Prostate gland (tissue), 2 donors: ENCODE measurements at regions not wholly inside any gene's neighbourhood (a gene's known extent, or its start where the extent isn't known, plus 50 kb on each side); places are given as distances from the start of the nearest gene placed in this dataset.

ENCODE experiments used
- DNase-seq: peaks from one replicate; pipeline ENCODE4 v3.0.0-alpha.2; 2019; ENCODE audit warnings: low spot score
- H3K27ac ChIP-seq, 2 donors: fragments of 200-600 bp; sonication (generic); 2 replicates each; pipeline ENCODE4 v1.5.1; 2017 to 2019
- H3K27me3 ChIP-seq: fragments of 200-600 bp; sonication (generic); replicated peaks from 2 replicates; pipeline ENCODE4 v1.5.1; 2019; ENCODE audit not compliant: insufficient read depth
- H3K36me3 ChIP-seq, 2 donors: fragments of 200-600 bp; sonication (generic); 1 replicate in 1 of 2; 2 replicates in 1 of 2; pipeline versions ENCODE4 v1.5.1 to v1.8.1; 2017 to 2019
- H3K4me1 ChIP-seq: fragments of 200-600 bp; sonication (generic); replicated peaks from 2 replicates; pipeline ENCODE4 v1.5.1; 2019
- H3K4me3 ChIP-seq, 2 donors: fragments of 200-600 bp; sonication (generic); 2 replicates each; pipeline ENCODE4 v1.5.1; 2017 to 2019
- H3K9me3 ChIP-seq: fragments of 200-600 bp; sonication (generic); 2 replicates; pipeline ENCODE4 v1.5.1; 2017
- POLR2A ChIP-seq: fragments of 450-650 bp; IDR thresholded peaks from one replicate; pipeline ENCODE4 v1.6.1; 2016; ENCODE audit warnings: antibody characterized with exemption, mild to moderate bottlenecking
- POLR2AphosphoS5 ChIP-seq: sonication (generic); formaldehyde crosslinking; IDR thresholded peaks from one replicate; pipeline ENCODE4 v1.6.1; 2017; ENCODE audit warnings: antibody characterized with exemption
- WGBS: methylation state at CpG from one replicate; pipeline ENCODE4 v1.1.5; 2018; 5-methylcytosine and 5-hydroxymethylcytosine counted together
- intact Hi-C: fragments of 100-400 bp; cut with DNase I; formaldehyde crosslinking; loops from one replicate; pipeline ENCODE4 v1.14.2; 2022
- TF ChIP-seq, protein P1 (sequence below), 4 experiments: fragments of 200-600 bp in 2 of 4; fragments of 450-650 bp in 2 of 4; sonication (generic) in 2 of 4; IDR thresholded peaks; 1 replicate in 3 of 4; 2 replicates in 1 of 4; pipeline ENCODE4 v1.5.1; 2016 to 2019; ENCODE audit warnings: antibody characterized with exemption in 4 of 4, mild to moderate bottlenecking in 2 of 4, moderate library complexity in 2 of 4

GRCh38 chr22:48047722-48048500, 1285.5 kb downstream of the TBC1D22A start:
- Histone ChIP-seq H3K27ac (no peak overlapping the region), H3K36me3 (no peaks in the 10 kb centered on the region), H3K27me3 (no peaks in the 10 kb centered on the region), H3K9me3 (no peaks in the 10 kb centered on the region), H3K4me1 (no peaks in the 10 kb centered on the region), H3K4me3 (no peak overlapping the region)
- TF ChIP-seq POLR2AphosphoS5: no peak
- no peak for TF ChIP-seq POLR2A
- TF ChIP-seq, protein P1, sequence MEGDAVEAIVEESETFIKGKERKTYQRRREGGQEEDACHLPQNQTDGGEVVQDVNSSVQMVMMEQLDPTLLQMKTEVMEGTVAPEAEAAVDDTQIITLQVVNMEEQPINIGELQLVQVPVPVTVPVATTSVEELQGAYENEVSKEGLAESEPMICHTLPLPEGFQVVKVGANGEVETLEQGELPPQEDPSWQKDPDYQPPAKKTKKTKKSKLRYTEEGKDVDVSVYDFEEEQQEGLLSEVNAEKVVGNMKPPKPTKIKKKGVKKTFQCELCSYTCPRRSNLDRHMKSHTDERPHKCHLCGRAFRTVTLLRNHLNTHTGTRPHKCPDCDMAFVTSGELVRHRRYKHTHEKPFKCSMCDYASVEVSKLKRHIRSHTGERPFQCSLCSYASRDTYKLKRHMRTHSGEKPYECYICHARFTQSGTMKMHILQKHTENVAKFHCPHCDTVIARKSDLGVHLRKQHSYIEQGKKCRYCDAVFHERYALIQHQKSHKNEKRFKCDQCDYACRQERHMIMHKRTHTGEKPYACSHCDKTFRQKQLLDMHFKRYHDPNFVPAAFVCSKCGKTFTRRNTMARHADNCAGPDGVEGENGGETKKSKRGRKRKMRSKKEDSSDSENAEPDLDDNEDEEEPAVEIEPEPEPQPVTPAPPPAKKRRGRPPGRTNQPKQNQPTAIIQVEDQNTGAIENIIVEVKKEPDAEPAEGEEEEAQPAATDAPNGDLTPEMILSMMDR (IDR thresholded peaks at IDR 0.05): no peak
- no peak for DNase-seq
- WGBS: 93% methylated on average over 9 of the region's 9 CpGs
- intact Hi-C loops: no loop called here

DNA sequence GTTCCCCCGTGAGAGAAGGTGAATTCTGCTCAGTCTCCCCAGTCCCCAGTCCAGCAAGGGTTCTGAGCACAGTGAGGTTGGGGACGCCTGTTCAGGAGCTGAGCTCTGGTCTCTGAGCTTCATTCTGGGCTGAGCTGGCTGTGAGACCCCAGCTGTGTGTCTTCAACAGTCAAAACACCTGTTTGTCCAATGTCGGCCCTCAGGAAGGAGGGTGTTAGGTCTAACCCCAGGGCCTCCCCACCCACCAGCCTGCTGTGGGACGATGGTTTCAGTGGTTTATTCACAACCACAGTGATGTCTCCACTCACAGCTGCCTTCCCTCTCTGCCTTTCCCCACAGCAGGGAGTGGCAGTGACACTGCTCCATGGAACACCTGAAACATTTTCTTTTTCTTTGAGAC, 1282.9 kb downstream of the TBC1D22A start:
- WGBS: 62% methylated on average over 3 of the region's 4 CpGs
- DNase-seq: no peak
- intact Hi-C loops: no loop called here

GRCh38 chr22:48044487-48045060, 1282.1 kb downstream of the TBC1D22A start:
- no peaks in the 10 kb centered on the region for H3K9me3 ChIP-seq
- WGBS: 26% methylated on average over 9 of the region's 9 CpGs
- TF ChIP-seq POLR2A: no peak
- intact Hi-C loops: no loop called here
- H3K27me3 ChIP-seq: no peaks in the 10 kb centered on the region
- no peak for DNase-seq
- H3K4me3 ChIP-seq: no peak overlapping the region
- H3K4me1 ChIP-seq: no peaks in the 10 kb centered on the region
- no peaks in the 10 kb centered on the region for H3K36me3 ChIP-seq
- H3K27ac ChIP-seq: no peak overlapping the region

More for the DNA sequence above, 1282.9 kb downstream of the TBC1D22A start:
- Histone ChIP-seq H3K27me3 (no peaks in the 10 kb centered on the region), H3K27ac (no peak overlapping the region), H3K36me3 (no peaks in the 10 kb centered on the region), H3K4me3 (no peak overlapping the region), H3K9me3 (no peaks in the 10 kb centered on the region), H3K4me1 (no peaks in the 10 kb centered on the region)
- TF ChIP-seq POLR2A (no peak), POLR2AphosphoS5 (no peak)
- TF ChIP-seq, protein P1 (IDR thresholded peaks at IDR 0.05): no peak

GRCh38 chr22:48043581-48043980, 1281.1 kb downstream of the TBC1D22A start:
- Histone ChIP-seq H3K4me3 (no peak overlapping the region), H3K27me3 (no peaks in the 10 kb centered on the region), H3K27ac (no peak overlapping the region), H3K4me1 (no peaks in the 10 kb centered on the region), H3K36me3 (no peaks in the 10 kb centered on the region), H3K9me3 (no peaks in the 10 kb centered on the region)
- intact Hi-C loops: no loop called here
- no peak for DNase-seq
- 82% methylated on average over 6 of the region's 6 CpGs for WGBS
- TF ChIP-seq, protein P1 (IDR thresholded peaks at IDR 0.05): no peak
- TF ChIP-seq POLR2AphosphoS5 (no peak), POLR2A (no peak)

GRCh38 chr22:48042621-48043395, 1280.4 kb downstream of the TBC1D22A start:
- no peak overlapping the region for H3K4me3 ChIP-seq
- no peaks in the 10 kb centered on the region for H3K9me3 ChIP-seq
- intact Hi-C loops: no loop called here
- H3K4me1 ChIP-seq: no peaks in the 10 kb centered on the region
- 86% methylated on average over 13 of the region's 17 CpGs for WGBS
- no peaks in the 10 kb centered on the region for H3K36me3 ChIP-seq
- no peak for DNase-seq
- no peak overlapping the region for H3K27ac ChIP-seq
- no peaks in the 10 kb centered on the region for H3K27me3 ChIP-seq
- TF ChIP-seq POLR2AphosphoS5 (no peak), POLR2A (no peak)
- TF ChIP-seq, protein P1 (IDR thresholded peaks at IDR 0.05): no peak
